Aorta (tissue), 5 donors: ENCODE measurements at regions not wholly inside any gene's neighbourhood (a gene's known extent, or its start where the extent isn't known, plus 50 kb on each side); places are given as distances from the start of the nearest gene placed in this dataset.

Source experiments
- ATAC-seq: fragments of 200-7000 bp; cut with Tn5 transposase; one replicate; pipeline ENCODE4 v1.9.1; 2022; ENCODE audit warnings: moderate library complexity; ENCODE audit not compliant: low FRiP score
- DNase-seq, 2 donors: peaks; one replicate each; pipeline ENCODE4 v3.0.0-alpha.2; 2020
- H3K27ac ChIP-seq, 2 donors: one replicate each; pipeline ENCODE4 v1.5.1; 2013; ENCODE audit warnings: low read length in 2 of 2, mild to moderate bottlenecking in 2 of 2, moderate library complexity in 2 of 2, control low read depth in 1 of 2, inconsistent platforms in 1 of 2, low read depth in 1 of 2
- H3K27me3 ChIP-seq, 2 donors: one replicate each; pipeline ENCODE4 v1.6.1; 2013; ENCODE audit warnings: control low read depth in 1 of 2, low read length in 1 of 2, mild to moderate bottlenecking in 1 of 2, moderate library complexity in 1 of 2; ENCODE audit not compliant: insufficient read depth in 2 of 2, control insufficient read depth in 1 of 2
- H3K36me3 ChIP-seq, 2 donors: one replicate each; pipeline ENCODE4 v1.6.1; 2013; ENCODE audit warnings: control low read depth in 1 of 2, low read length in 1 of 2, mild to moderate bottlenecking in 1 of 2; ENCODE audit not compliant: insufficient read depth in 2 of 2, control insufficient read depth in 1 of 2
- H3K4me1 ChIP-seq, 2 donors: one replicate each; pipeline ENCODE4 v1.6.1; 2013; ENCODE audit warnings: low read length in 2 of 2, control low read depth in 1 of 2, mild to moderate bottlenecking in 1 of 2, moderate library complexity in 1 of 2; ENCODE audit not compliant: insufficient read depth in 2 of 2, control insufficient read depth in 1 of 2
- H3K4me3 ChIP-seq, 2 donors: one replicate each; pipeline ENCODE4 v1.5.1; 2013; ENCODE audit warnings: low read length in 2 of 2, control low read depth in 1 of 2, mild to moderate bottlenecking in 1 of 2
- H3K9me3 ChIP-seq: one replicate; pipeline ENCODE4 v1.6.1; 2013; ENCODE audit warnings: mild to moderate bottlenecking, low read length; ENCODE audit not compliant: control insufficient read depth
- WGBS, 2 donors: extraction: QIAGEN DNeasy Blood & Tissue Kit; methylation state at CpG; one replicate each; pipeline ENCODE4 v1.1.7; 2013; 5-methylcytosine and 5-hydroxymethylcytosine counted together
- intact Hi-C, 2 donors: fragments of 100-400 bp; cut with DNase I; formaldehyde crosslinking; loops; one replicate each; pipeline versions ENCODE4 v1.14.2 to v1.15.0; 2022
- donor health status: healthy with polysubstance abuse.
- donor health status: Bipolar disorder and iron deficiency.
- donor health status: DM: no; HTN: no; CAD: no.
- donor health status: DM: no; HTN: no; CAD: no.
- donor health status: DM: yes; HTN: yes; CAD: no.

DNA sequence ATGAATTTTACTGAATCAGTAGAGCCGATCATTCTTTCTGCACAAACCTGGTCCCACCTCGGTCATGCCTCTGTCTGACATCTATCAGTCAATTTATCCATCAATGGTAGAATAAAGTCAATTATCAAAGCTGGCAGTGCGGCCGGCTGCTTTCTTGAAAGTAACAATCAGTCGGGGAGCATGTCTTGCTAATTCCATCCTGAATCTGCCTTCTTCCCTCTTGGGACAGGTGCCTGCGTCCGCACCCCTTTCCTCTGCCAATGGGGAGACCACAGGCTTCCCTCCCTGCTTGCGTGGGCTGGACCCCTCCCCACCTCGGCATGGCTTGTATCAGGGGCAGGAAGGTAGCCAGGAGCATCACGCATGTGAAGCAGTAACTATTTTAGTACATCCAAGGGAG, 962.9 kb downstream of the BRD1 start:
- WGBS, 2 donors, result 76 to 77% methylated on average over 10 of the region's 10 CpGs
- no peak for ATAC-seq

GRCh38 chr22:48863965-48864528, 963.6 kb downstream of the BRD1 start:
- ATAC-seq (no peak), DNase-seq (peak in 1 of 2 donors; percentile 57)
- H3K4me3 ChIP-seq, result no peak overlapping the region
- no peaks in the 10 kb centered on the region for H3K4me1 ChIP-seq
- H3K27ac ChIP-seq, result no peak overlapping the region
- 83 to 86% methylated on average over 7 of the region's 7 CpGs for WGBS, 2 donors
- intact Hi-C loops, result no loop called here
- H3K36me3 ChIP-seq, result no peaks in the 10 kb centered on the region
- no peaks in the 10 kb centered on the region for H3K27me3 ChIP-seq
- no peaks in the 10 kb centered on the region for H3K9me3 ChIP-seq

More for the DNA sequence above, 962.9 kb downstream of the BRD1 start:
- no peaks in the 10 kb centered on the region for H3K9me3 ChIP-seq
- no peak overlapping the region for H3K27ac ChIP-seq
- H3K27me3 ChIP-seq, result no peaks in the 10 kb centered on the region
- no peaks in the 10 kb centered on the region for H3K36me3 ChIP-seq
- intact Hi-C loops, result no loop called here
- peak in 1 of 2 donors; percentile 40 for DNase-seq
- no peaks in the 10 kb centered on the region for H3K4me1 ChIP-seq
- no peak overlapping the region for H3K4me3 ChIP-seq

GRCh38 chr22:48860557-48860956, 967.1 kb downstream of the BRD1 start:
- H3K36me3 ChIP-seq, result no peaks in the 10 kb centered on the region
- no peak for ATAC-seq
- WGBS, 2 donors, result 75 to 82% methylated on average over 7 of the region's 7 CpGs
- no peaks in the 10 kb centered on the region for H3K4me1 ChIP-seq
- intact Hi-C loops, result no loop called here
- no peaks in the 10 kb centered on the region for H3K9me3 ChIP-seq
- no peak overlapping the region for H3K4me3 ChIP-seq
- DNase-seq, result no peak
- no peak overlapping the region for H3K27ac ChIP-seq
- H3K27me3 ChIP-seq, result no peaks in the 10 kb centered on the region

GRCh38 chr22:48858856-48859255, 968.8 kb downstream of the BRD1 start:
- intact Hi-C loops, result no loop called here
- 69 to 96% methylated on average over 2 of the region's 2 CpGs for WGBS, 2 donors
- no peaks in the 10 kb centered on the region for H3K4me1 ChIP-seq
- no peak for DNase-seq
- H3K27me3 ChIP-seq, result no peaks in the 10 kb centered on the region
- no peak overlapping the region for H3K27ac ChIP-seq
- ATAC-seq, result no peak
- no peaks in the 10 kb centered on the region for H3K9me3 ChIP-seq
- no peaks in the 10 kb centered on the region for H3K36me3 ChIP-seq
- no peak overlapping the region for H3K4me3 ChIP-seq

DNA sequence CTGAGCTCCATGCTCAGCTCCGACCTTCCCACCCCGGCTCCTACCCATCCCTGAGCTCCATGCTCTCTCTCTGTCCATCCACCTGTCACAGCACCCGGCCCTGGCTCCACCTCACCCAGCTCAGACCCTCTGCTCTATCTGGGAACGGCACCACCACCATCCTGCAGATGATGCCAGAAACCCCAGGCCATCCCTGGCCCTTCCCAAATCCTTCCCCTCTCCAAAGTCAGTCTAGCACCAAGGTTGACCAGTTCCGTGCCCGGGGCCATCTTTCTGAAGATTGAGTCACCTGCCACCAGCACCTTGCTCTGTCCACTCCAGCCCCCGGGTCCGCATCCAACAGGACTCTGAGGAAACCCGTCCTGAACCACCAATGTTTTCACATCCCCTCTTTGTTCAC, 969.6 kb downstream of the BRD1 start:
- Histone ChIP-seq H3K27me3 (no peaks in the 10 kb centered on the region), H3K27ac (no peak overlapping the region), H3K4me3 (no peak overlapping the region), H3K4me1 (no peaks in the 10 kb centered on the region), H3K36me3 (no peaks in the 10 kb centered on the region), H3K9me3 (no peaks in the 10 kb centered on the region)
- 78 to 84% methylated on average over 9 of the region's 9 CpGs for WGBS, 2 donors
- ATAC-seq, result no peak
- intact Hi-C loops, result no loop called here
- DNase-seq, result peak in 1 of 2 donors; percentile 44

GRCh38 chr22:48857202-48857805, 970.4 kb downstream of the BRD1 start:
- H3K4me3 ChIP-seq, result no peak overlapping the region
- no peaks in the 10 kb centered on the region for H3K9me3 ChIP-seq
- DNase-seq, result no peak
- no peaks in the 10 kb centered on the region for H3K36me3 ChIP-seq
- H3K27me3 ChIP-seq, result no peaks in the 10 kb centered on the region
- H3K27ac ChIP-seq, result no peak overlapping the region
- no peak for ATAC-seq
- intact Hi-C loops, result no loop called here
- no peaks in the 10 kb centered on the region for H3K4me1 ChIP-seq
- 90 to 95% methylated on average over 13 of the region's 13 CpGs for WGBS, 2 donors

DNA sequence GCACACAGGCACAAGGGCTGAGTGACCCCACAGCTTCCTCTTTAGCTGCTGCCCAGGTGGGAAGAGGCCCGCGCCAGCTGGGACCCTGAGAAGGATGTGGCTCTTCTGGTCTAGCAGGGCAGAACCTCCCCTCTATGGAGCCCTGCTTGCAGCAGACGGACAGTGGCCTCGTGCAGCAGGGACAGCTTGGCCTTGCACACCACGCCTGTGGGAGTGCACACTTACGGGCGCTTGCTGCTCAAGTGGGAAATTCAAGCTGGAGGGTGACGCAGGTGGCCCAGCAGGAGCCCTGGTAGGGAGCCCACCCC, 971.4 kb downstream of the BRD1 start:
- Histone ChIP-seq H3K27ac (no peak overlapping the region), H3K27me3 (no peaks in the 10 kb centered on the region), H3K4me1 (no peaks in the 10 kb centered on the region), H3K9me3 (no peaks in the 10 kb centered on the region), H3K4me3 (no peak overlapping the region), H3K36me3 (no peaks in the 10 kb centered on the region)
- WGBS, 2 donors, result 86 to 97% methylated on average over 8 of the region's 8 CpGs
- intact Hi-C loops, result no loop called here
- ATAC-seq, result no peak
- DNase-seq, result no peak

GRCh38 chr22:48855593-48856307, 971.9 kb downstream of the BRD1 start:
- Histone ChIP-seq H3K4me1 (no peaks in the 10 kb centered on the region), H3K9me3 (no peaks in the 10 kb centered on the region), H3K27me3 (no peaks in the 10 kb centered on the region), H3K27ac (no peak overlapping the region), H3K4me3 (no peak overlapping the region), H3K36me3 (no peaks in the 10 kb centered on the region)
- WGBS, 2 donors, result 94 to 96% methylated on average over 9 of the region's 9 CpGs
- DNase-seq (no peak), ATAC-seq (no peak)
- intact Hi-C loops, result no loop called here

DNA sequence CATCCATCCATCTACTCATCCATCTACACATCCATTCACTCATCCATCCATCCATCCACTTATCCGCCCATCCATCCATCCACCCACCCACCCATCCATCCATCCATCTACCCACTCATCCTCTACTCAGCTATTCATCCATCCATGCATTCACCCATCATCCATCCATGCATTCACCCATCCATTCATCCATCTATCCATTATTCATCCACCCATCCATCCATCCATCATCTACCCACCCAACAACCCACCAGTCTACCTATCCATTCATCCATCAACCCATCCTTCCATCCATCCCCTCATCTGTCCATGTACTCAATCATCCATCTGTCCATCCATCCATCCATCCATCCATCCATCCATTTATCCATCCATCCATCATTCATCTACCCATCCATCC, 972.7 kb downstream of the BRD1 start:
- Histone ChIP-seq H3K36me3 (no peaks in the 10 kb centered on the region), H3K27me3 (no peaks in the 10 kb centered on the region), H3K4me1 (no peaks in the 10 kb centered on the region), H3K9me3 (no peaks in the 10 kb centered on the region), H3K27ac (no peak overlapping the region), H3K4me3 (no peak overlapping the region)
- intact Hi-C loops, result no loop called here
- DNase-seq (no peak), ATAC-seq (no peak)
- WGBS, 2 donors, result 88 to 92% methylated on average over 1 of the region's 1 CpG
